HEK293T (cell line): ENCODE measurements at regions not wholly inside any gene's neighbourhood (a gene's known extent, or its start where the extent isn't known, plus 50 kb on each side); places are given as distances from the start of the nearest gene placed in this dataset.

Experiments
- BHLHE40 ChIP-seq: fragments of 450-650 bp; IDR thresholded peaks from 2 replicates; pipeline ENCODE4 v1.6.1; 2016; ENCODE audit warnings: mild to moderate bottlenecking, moderate library complexity, borderline replicate concordance
- CTBP1 ChIP-seq: fragments of 450-650 bp; IDR thresholded peaks from 2 replicates; pipeline ENCODE4 v1.6.1; 2016; ENCODE audit warnings: borderline replicate concordance
- ELF4 ChIP-seq: fragments of 450-650 bp; IDR thresholded peaks from 2 replicates; pipeline ENCODE4 v1.6.1; 2017; ENCODE audit warnings: antibody characterized with exemption
- FOXM1 ChIP-seq: fragments of 450-650 bp; IDR thresholded peaks from 2 replicates; pipeline ENCODE4 v1.6.1; 2017; ENCODE audit warnings: mild to moderate bottlenecking, borderline replicate concordance
- HDGF ChIP-seq: fragments of 450-650 bp; IDR thresholded peaks from 2 replicates; pipeline ENCODE4 v1.6.1; 2017; ENCODE audit warnings: antibody characterized with exemption, borderline replicate concordance
- SP1 ChIP-seq: fragments of 450-650 bp; IDR thresholded peaks from 2 replicates; pipeline ENCODE4 v1.6.1; 2017
- TARDBP ChIP-seq: fragments of 450-650 bp; IDR thresholded peaks from 2 replicates; pipeline ENCODE4 v1.6.1; 2016

GRCh38 chr21:35256468-35256988 is 207.4 kb upstream of the RUNX1 start:
- no peak for TF ChIP-seq HDGF
- no peak for TF ChIP-seq FOXM1
- TF ChIP-seq BHLHE40, result no peak
- no peak for TF ChIP-seq SP1
- no peak for TF ChIP-seq TARDBP
- no peak for TF ChIP-seq CTBP1
- no peak for TF ChIP-seq ELF4
